Endothelial cell of umbilical vein (primary cell): ENCODE measurements at regions not wholly inside any gene's neighbourhood (a gene's known extent, or its start where the extent isn't known, plus 50 kb on each side); places are given as distances from the start of the nearest gene placed in this dataset.

Experiments
- BruUV-seq: library from RNA; stranded (reverse); fragments of 400-500 nt; replicated peaks from 2 replicates; lab custom pipeline; 2021; lab: Mats Ljungman, UMichigan
- CTCF ChIA-PET: fragments of 300-600, 350-600 bp; sonication (Branson Sonifier 250); formaldehyde crosslinking; loops from one replicate; lab custom pipeline; 2021; ENCODE audit warnings: antibody characterized with exemption, inconsistent platforms; lab: Charles Lee
- POLR2A ChIA-PET: fragments of 300-600, 350-600 bp; sonication (Branson Sonifier 250); formaldehyde crosslinking; loops from one replicate; lab custom pipeline; 2021; ENCODE audit warnings: antibody characterized with exemption, inconsistent platforms; lab: Charles Lee
- DNase-seq: peaks from one replicate; pipeline ENCODE4 v3.0.0-alpha.2; 2011; ENCODE audit warnings: low read depth, low spot score
- FAIRE-seq: peaks from 2 replicates; lab custom pipeline; 2011; peaks lifted over from hg19 to GRCh38; lab: Jason Lieb, UNC
- H2AFZ ChIP-seq: 2 replicates; pipeline ENCODE4 v1.6.0; 2012; ENCODE audit warnings: low read depth, low read length, control low read depth, inconsistent platforms
- H3K27ac ChIP-seq: 2 replicates; pipeline ENCODE4 v1.5.1; 2011; ENCODE audit warnings: low read depth, mild to moderate bottlenecking, control low read depth, low read length, moderate library complexity; ENCODE audit not compliant: insufficient read depth
- H3K27me3 ChIP-seq, 2 experiments: 2 replicates each; pipeline versions ENCODE4 v1.6.0 to v1.6.1; 2011; ENCODE audit warnings: low read length in 2 of 2, mixed read lengths in 1 of 2; ENCODE audit not compliant: control insufficient read depth in 2 of 2, insufficient read depth in 2 of 2
- H3K36me3 ChIP-seq, 2 experiments: 2 replicates in 1 of 2; 3 replicates in 1 of 2; pipeline ENCODE4 v1.5.1; 2011; ENCODE audit warnings: low read length in 2 of 2, mild to moderate bottlenecking in 1 of 2, moderate library complexity in 1 of 2; ENCODE audit not compliant: control insufficient read depth in 2 of 2, insufficient read depth in 2 of 2; ENCODE audit errors: extremely low read depth in 1 of 2
- H3K4me1 ChIP-seq: 3 replicates; pipeline ENCODE4 v1.5.1; 2011; ENCODE audit warnings: mild to moderate bottlenecking, low read length; ENCODE audit not compliant: control insufficient read depth, insufficient read depth; ENCODE audit errors: extremely low read depth
- H3K4me2 ChIP-seq: 2 replicates; pipeline ENCODE4 v1.6.1; 2011; ENCODE audit warnings: low read length, control low read depth, mixed read lengths; ENCODE audit not compliant: insufficient read depth
- H3K4me3 ChIP-seq, 3 experiments: fragments of 200-600 bp in 1 of 3; sonication (generic), shearing (Covaris generic) in 1 of 3; replicated peaks in 1 of 3; 2 replicates each; pipeline ENCODE4 v1.5.1; 2011 to 2016; ENCODE audit warnings: control low read depth in 3 of 3, low read length in 3 of 3, mild to moderate bottlenecking in 2 of 3, inconsistent platforms in 1 of 3, low read depth in 1 of 3, moderate library complexity in 1 of 3; ENCODE audit not compliant: insufficient read depth in 1 of 3
- H3K79me2 ChIP-seq: 2 replicates; pipeline ENCODE4 v1.6.0; 2012; ENCODE audit warnings: low read length, inconsistent platforms; ENCODE audit not compliant: control insufficient read depth, insufficient read depth
- H3K9ac ChIP-seq: replicated peaks from 2 replicates; pipeline ENCODE3; 2011; ENCODE audit warnings: low read length, control low read depth; ENCODE audit not compliant: insufficient read depth; ENCODE audit errors: extremely low read depth
- H3K9me1 ChIP-seq: replicated peaks from 3 replicates; pipeline ENCODE4 v1.6.0; 2011; ENCODE audit warnings: mild to moderate bottlenecking, low read length; ENCODE audit not compliant: control insufficient read depth, insufficient read depth; ENCODE audit errors: extremely low read depth
- H3K9me3 ChIP-seq: replicated peaks from 2 replicates; pipeline ENCODE4 v1.5.1; 2012; ENCODE audit warnings: low read length, inconsistent platforms; ENCODE audit not compliant: control insufficient read depth, insufficient read depth
- H4K20me1 ChIP-seq: replicated peaks from 2 replicates; pipeline ENCODE3; 2011; ENCODE audit warnings: mild to moderate bottlenecking, low read length; ENCODE audit not compliant: control insufficient read depth, insufficient read depth; ENCODE audit errors: extremely low read depth
- CTCF ChIP-seq, 2 donors: IDR thresholded peaks; 1 replicate in 1 of 2; 2 replicates in 1 of 2; pipeline ENCODE4 v1.5.1; 2011; ENCODE audit warnings: low read length in 2 of 2, mild to moderate bottlenecking in 2 of 2, moderate library complexity in 2 of 2, control low read depth in 1 of 2, inconsistent platforms in 1 of 2, low read depth in 1 of 2; ENCODE audit not compliant: insufficient read depth in 1 of 2; ENCODE audit errors: extremely low read depth in 1 of 2
- EZH2 ChIP-seq: IDR thresholded peaks from 2 replicates; pipeline ENCODE4 v1.6.1; 2012; ENCODE audit warnings: borderline replicate concordance, low read depth, mild to moderate bottlenecking, moderate library complexity, low read length, inconsistent platforms; ENCODE audit not compliant: severe bottlenecking
- FOS ChIP-seq: IDR thresholded peaks from 2 replicates; pipeline ENCODE4 v1.6.1; 2011; ENCODE audit warnings: mild to moderate bottlenecking, low read length, moderate library complexity, borderline replicate concordance; ENCODE audit not compliant: insufficient read depth
- GATA2 ChIP-seq: IDR thresholded peaks from 2 replicates; pipeline ENCODE4 v1.7.0; 2011; ENCODE audit warnings: low read depth, mild to moderate bottlenecking, moderate library complexity, mixed read lengths, low read length; ENCODE audit not compliant: insufficient read length, insufficient read depth
- JUN ChIP-seq: IDR thresholded peaks from 2 replicates; pipeline ENCODE4 v1.6.1; 2011; ENCODE audit warnings: borderline replicate concordance, low read depth; ENCODE audit not compliant: insufficient read length, insufficient read depth
- MAX ChIP-seq: IDR thresholded peaks from 2 replicates; pipeline ENCODE4 v1.6.1; 2011; ENCODE audit not compliant: insufficient read depth, insufficient read length
- MYC ChIP-seq: IDR thresholded peaks from one replicate; pipeline ENCODE4 v1.6.1; 2011; ENCODE audit warnings: mild to moderate bottlenecking, low read depth, low read length
- POLR2A ChIP-seq: IDR thresholded peaks from 2 replicates; pipeline ENCODE4 v1.6.1; 2012; ENCODE audit warnings: low read depth, mild to moderate bottlenecking, control low read depth, low read length
- POLR2AphosphoS5 ChIP-seq: IDR thresholded peaks from 2 replicates; pipeline ENCODE4 v1.6.1; 2012; ENCODE audit warnings: low read depth, mild to moderate bottlenecking, control low read depth, low read length, moderate library complexity; ENCODE audit not compliant: insufficient read depth
- dilution Hi-C: fragments of 300-500 bp; cut with MboI; formaldehyde crosslinking; loops from one replicate; pipeline ENCODE4 v1.15.0; 2019; ENCODE audit warnings: low sequenced_read_pairs; ENCODE audit not compliant: extremely low pct_ligation_motif_present
- intact Hi-C: fragments of 100-400 bp; cut with micrococcal nuclease; formaldehyde crosslinking; loops from one replicate; pipeline ENCODE4 v1.10.0; 2022

GRCh38 chr10:78278058-78278404, 244.4 kb downstream of the RPS24 start:
- dilution Hi-C loops (no loop called here), intact Hi-C loops (no loop called here)
- no peak overlapping the region for H2AFZ ChIP-seq
- no peak overlapping the region for H3K4me3 ChIP-seq
- no peaks in the 10 kb centered on the region for H3K36me3 ChIP-seq
- H3K4me2 ChIP-seq, result no peak overlapping the region
- no TSS peak for BruUV-seq
- no peaks in the 10 kb centered on the region for H3K4me1 ChIP-seq
- no peaks in the 10 kb centered on the region for H3K9me3 ChIP-seq
- H3K27me3 ChIP-seq, result peaks cover 2% of the 10 kb centered on the region in 2 experiments
- FAIRE-seq (no peak), DNase-seq (no peak)
- H3K27ac ChIP-seq, result no peak overlapping the region
- no peaks in the 10 kb centered on the region for H3K79me2 ChIP-seq
- TF ChIP-seq POLR2AphosphoS5 (no peak), CTCF (IDR thresholded peaks at IDR 0.05; ENCODE audit: extremely low read depth in 1 of 2, insufficient read depth in 1 of 2, low read depth in 1 of 2, low read length in 2 of 2) (no peak), MAX (no peak), MYC (no peak), FOS (no peak), GATA2 (no peak), POLR2A (no peak), JUN (no peak), EZH2 (no peak)
- ChIA-PET CTCF (no interaction called here), POLR2A (no interaction called here)
- H3K9ac ChIP-seq, result no peak overlapping the region
- H3K9me1 ChIP-seq, result no peaks in the 10 kb centered on the region
- H4K20me1 ChIP-seq, result no peaks in the 10 kb centered on the region
